Upper lobe of left lung (tissue), 6 donors: ENCODE measurements at regions not wholly inside any gene's neighbourhood (a gene's known extent, or its start where the extent isn't known, plus 50 kb on each side); places are given as distances from the start of the nearest gene placed in this dataset.

Experiments used
- ATAC-seq, 2 donors: fragments of 200-7000 bp; cut with Tn5 transposase; one replicate each; pipeline ENCODE4 v1.9.1; 2022; ENCODE audit warnings: mild to moderate bottlenecking in 2 of 2, moderate library complexity in 2 of 2; ENCODE audit not compliant: low FRiP score in 2 of 2
- DNase-seq, 2 donors: peaks; one replicate each; pipeline ENCODE4 v3.0.0-alpha.2; 2019 to 2020
- H3K27ac ChIP-seq, 4 donors: fragments of 200-600 bp; sonication (generic); one replicate each; pipeline ENCODE4 v1.5.1; 2016 to 2019
- H3K27me3 ChIP-seq, 4 donors: fragments of 200-600 bp; sonication (generic); one replicate each; pipeline ENCODE4 v1.5.1; 2017 to 2019
- H3K36me3 ChIP-seq, 4 donors: fragments of 200-600 bp; sonication (generic); one replicate each; pipeline ENCODE4 v1.5.1; 2016 to 2019
- H3K4me1 ChIP-seq, 4 donors: fragments of 200-600 bp; sonication (generic); one replicate each; pipeline ENCODE4 v1.5.1; 2018 to 2019
- H3K4me3 ChIP-seq, 4 donors: fragments of 200-600 bp; sonication (generic); one replicate each; pipeline ENCODE4 v1.5.1; 2017 to 2019; ENCODE audit warnings: mild to moderate bottlenecking in 2 of 4, moderate library complexity in 1 of 4
- H3K9me3 ChIP-seq, 4 donors: fragments of 200-600 bp; sonication (generic); one replicate each; pipeline ENCODE4 v1.5.1; 2018 to 2019
- CTCF ChIP-seq, 6 experiments: fragments of 450-650 bp in 4 of 6; fragments of 200-600 bp in 2 of 6; sonication (generic) in 2 of 6; IDR thresholded peaks; one replicate each; pipeline ENCODE4 v1.5.1; 2016 to 2019; ENCODE audit warnings: antibody characterized with exemption in 6 of 6
- EP300 ChIP-seq, 4 donors: sonication (generic); formaldehyde crosslinking; IDR thresholded peaks; one replicate each; pipeline ENCODE4 v1.5.1; 2017; ENCODE audit warnings: antibody characterized with exemption in 4 of 4, control low read depth in 2 of 4
- POLR2A ChIP-seq, 4 donors: fragments of 450-650 bp; IDR thresholded peaks; one replicate each; pipeline ENCODE4 v1.5.1; 2016 to 2017; ENCODE audit warnings: antibody characterized with exemption in 4 of 4, mild to moderate bottlenecking in 2 of 4
- POLR2AphosphoS5 ChIP-seq, 2 donors: sonication (generic); formaldehyde crosslinking; IDR thresholded peaks; one replicate each; pipeline ENCODE4 v1.5.1; 2017; ENCODE audit warnings: antibody characterized with exemption in 2 of 2
- WGBS, 2 donors: methylation state at CpG; one replicate each; pipeline ENCODE4 v1.1.5; 2017 to 2018; 5-methylcytosine and 5-hydroxymethylcytosine counted together
- donor health status: DM: no; HTN: no; CAD: no; lungs with moderate emphysema.
- donor health status: DM: no; HTN: yes; CAD: no; lungs with severe emphysema.

GRCh38 chr10:45564303-45564959 lies 108.1 kb downstream of the ZFAND4 start:
- TF ChIP-seq POLR2AphosphoS5 (IDR thresholded peaks at IDR 0.05): no peak
- TF ChIP-seq EP300 (IDR thresholded peaks at IDR 0.05): no peak
- no peak for TF ChIP-seq CTCF (IDR thresholded peaks at IDR 0.05)
- TF ChIP-seq POLR2A (IDR thresholded peaks at IDR 0.05): no peak
- H3K36me3 ChIP-seq: no peaks in the 10 kb centered on the region
- no peaks in the 10 kb centered on the region for H3K9me3 ChIP-seq
- no peak for ATAC-seq
- H3K27ac ChIP-seq: no peak overlapping the region
- H3K4me3 ChIP-seq: no peak overlapping the region
- H3K27me3 ChIP-seq: no peaks in the 10 kb centered on the region
- DNase-seq: no peak
- no peaks in the 10 kb centered on the region for H3K4me1 ChIP-seq
- WGBS, 2 donors: 85 to 89% methylated on average over 3 of the region's 3 CpGs

GRCh38 chr10:45561952-45562351 lies 110.6 kb downstream of the ZFAND4 start:
- Histone ChIP-seq H3K4me1 (peaks cover 11 to 18% (median 15%) of the 10 kb centered on the region in 4 donors), H3K9me3 (no peaks in the 10 kb centered on the region), H3K36me3 (no peaks in the 10 kb centered on the region), H3K27ac (no peak overlapping the region), H3K4me3 (no peak overlapping the region), H3K27me3 (no peaks in the 10 kb centered on the region)
- no peak for ATAC-seq
- no peak for DNase-seq
- TF ChIP-seq CTCF (IDR thresholded peaks at IDR 0.05) (no peak), POLR2AphosphoS5 (IDR thresholded peaks at IDR 0.05) (no peak), EP300 (IDR thresholded peaks at IDR 0.05) (no peak), POLR2A (IDR thresholded peaks at IDR 0.05) (no peak)

- WGBS, 2 donors: 85 to 86% methylated on average over 10 of the region's 10 CpGs
Measured at GRCh38 chr10:45560262-45560661, 112.3 kb downstream of the ZFAND4 start.

GRCh38 chr10:45558425-45558824 lies 114.1 kb downstream of the ZFAND4 start:
- TF ChIP-seq POLR2AphosphoS5 (IDR thresholded peaks at IDR 0.05): no peak
- no peak for TF ChIP-seq EP300 (IDR thresholded peaks at IDR 0.05)
- no peak for TF ChIP-seq CTCF (IDR thresholded peaks at IDR 0.05)
- no peak for TF ChIP-seq POLR2A (IDR thresholded peaks at IDR 0.05)
- no peaks in the 10 kb centered on the region for H3K9me3 ChIP-seq
- no peak overlapping the region for H3K4me3 ChIP-seq
- DNase-seq: no peak
- H3K27me3 ChIP-seq: no peaks in the 10 kb centered on the region
- H3K27ac ChIP-seq: no peak overlapping the region
- H3K36me3 ChIP-seq: no peaks in the 10 kb centered on the region
- WGBS, 2 donors: 63 to 73% methylated on average over 7 of the region's 7 CpGs
- no peak for ATAC-seq
- peaks cover 11 to 19% (median 15%) of the 10 kb centered on the region in 4 donors for H3K4me1 ChIP-seq

More at GRCh38 chr10:45560262-45560661, 112.3 kb downstream of the ZFAND4 start:
- Histone ChIP-seq H3K9me3 (no peaks in the 10 kb centered on the region), H3K4me3 (no peak overlapping the region), H3K36me3 (no peaks in the 10 kb centered on the region), H3K4me1 (peaks cover 11 to 19% (median 15%) of the 10 kb centered on the region in 4 donors), H3K27me3 (no peaks in the 10 kb centered on the region), H3K27ac (no peak overlapping the region)
- ATAC-seq (no peak), DNase-seq (no peak)
- TF ChIP-seq EP300 (IDR thresholded peaks at IDR 0.05) (no peak), POLR2A (IDR thresholded peaks at IDR 0.05) (no peak), CTCF (IDR thresholded peaks at IDR 0.05) (no peak), POLR2AphosphoS5 (IDR thresholded peaks at IDR 0.05) (no peak)
